Epithelial cell of esophagus (primary cell): ENCODE measurements at regions not wholly inside any gene's neighbourhood (a gene's known extent, or its start where the extent isn't known, plus 50 kb on each side); places are given as distances from the start of the nearest gene placed in this dataset.
A peak's percentile ranks its signal among the peaks of the same experiment; 100 is the strongest.

ENCODE experiments used
- DNase-seq: peaks from one replicate; pipeline ENCODE4 v3.0.0; 2010; ENCODE audit warnings: low read depth
- H3K4me3 ChIP-seq: 2 replicates; pipeline ENCODE4 v1.5.1; 2011; ENCODE audit warnings: mild to moderate bottlenecking, low read length, control low read depth
- CTCF ChIP-seq: IDR thresholded peaks from 2 replicates; pipeline ENCODE4 v1.5.1; 2011; ENCODE audit warnings: low read depth, mild to moderate bottlenecking, low read length, control low read depth, inconsistent platforms; ENCODE audit not compliant: insufficient read depth; ENCODE audit errors: missing control alignments

GRCh38 chr2:146748046-146748445, 1096.8 kb upstream of the ACVR2A start:
- no peak for DNase-seq
- TF ChIP-seq CTCF = no peak
- no peak overlapping the region for H3K4me3 ChIP-seq

GRCh38 chr2:146741260-146741659, 1103.6 kb upstream of the ACVR2A start:
- DNase-seq = no peak
- no peak for TF ChIP-seq CTCF

GRCh38 chr2:146734821-146735190, 1110.0 kb upstream of the ACVR2A start:
- TF ChIP-seq CTCF = no peak
- H3K4me3 ChIP-seq = no peak overlapping the region

More at GRCh38 chr2:146741260-146741659, 1103.6 kb upstream of the ACVR2A start:
- H3K4me3 ChIP-seq = no peak overlapping the region

GRCh38 chr2:146734042-146734820, 1110.6 kb upstream of the ACVR2A start:
- TF ChIP-seq CTCF = peak; percentile 58
- H3K4me3 ChIP-seq = no peak overlapping the region
- peak; percentile 60 for DNase-seq

More at GRCh38 chr2:146734821-146735190, 1110.0 kb upstream of the ACVR2A start:
- peak; percentile 15 for DNase-seq

- TF ChIP-seq CTCF = no peak
- H3K4me3 ChIP-seq = no peak overlapping the region
- DNase-seq = no peak
These were observed 1113.9 kb upstream of the ACVR2A start for GRCh38 chr2:146730882-146731281.

- no peak for TF ChIP-seq CTCF
- peak; percentile 53 for DNase-seq
- no peak overlapping the region for H3K4me3 ChIP-seq
These were observed 1123.3 kb upstream of the ACVR2A start for GRCh38 chr2:146721486-146721885.

- no peak for TF ChIP-seq CTCF
- H3K4me3 ChIP-seq = no peak overlapping the region
- no peak for DNase-seq
These were observed 1124.7 kb upstream of the ACVR2A start for GRCh38 chr2:146720170-146720569.
